Gastroesophageal sphincter (tissue), 3 donors: ENCODE measurements at regions not wholly inside any gene's neighbourhood (a gene's known extent, or its start where the extent isn't known, plus 50 kb on each side); places are given as distances from the start of the nearest gene placed in this dataset.

Experiments used
- CTCF ChIP-seq, 4 experiments: fragments of 200-600 bp in 2 of 4; fragments of 450-650 bp in 2 of 4; sonication (generic) in 1 of 4; IDR thresholded peaks; one replicate each; pipeline ENCODE4 v1.5.1; 2017 to 2019; ENCODE audit warnings: antibody characterized with exemption in 4 of 4, mild to moderate bottlenecking in 2 of 4, moderate library complexity in 2 of 4
- EP300 ChIP-seq: sonication (generic); formaldehyde crosslinking; IDR thresholded peaks from one replicate; pipeline ENCODE4 v1.6.1; 2017; ENCODE audit warnings: antibody characterized with exemption, mild to moderate bottlenecking
- POLR2A ChIP-seq, 2 donors: fragments of 450-650 bp; IDR thresholded peaks; one replicate each; pipeline ENCODE4 v1.6.1; 2017; ENCODE audit warnings: antibody characterized with exemption in 2 of 2, mild to moderate bottlenecking in 2 of 2, moderate library complexity in 1 of 2
- POLR2AphosphoS5 ChIP-seq: sonication (generic); formaldehyde crosslinking; IDR thresholded peaks from one replicate; pipeline ENCODE4 v1.6.1; 2017; ENCODE audit warnings: antibody characterized with exemption

- TF ChIP-seq CTCF (IDR thresholded peaks at IDR 0.05) (no peak), POLR2A (IDR thresholded peaks at IDR 0.05) (no peak), EP300 (no peak), POLR2AphosphoS5 (no peak)
These were observed 185.3 kb upstream of the WWC1 start for GRCh38 chr5:168106008-168106761.
